Epithelial cell of proximal tubule (primary cell): ENCODE measurements at regions not wholly inside any gene's neighbourhood (a gene's known extent, or its start where the extent isn't known, plus 50 kb on each side); places are given as distances from the start of the nearest gene placed in this dataset.

Experiments used
- DNase-seq: peaks from one replicate; pipeline ENCODE4 v3.0.0-alpha.2; 2011; ENCODE audit warnings: low read depth
- H3K4me3 ChIP-seq: 2 replicates; pipeline ENCODE4 v1.5.1; 2011; ENCODE audit warnings: low read depth, mild to moderate bottlenecking, low read length
- TF ChIP-seq, protein P1 (sequence below): conservative IDR thresholded peaks from 2 replicates; pipeline ENCODE4 v1.5.1; 2012; ENCODE audit warnings: low read depth, mild to moderate bottlenecking, low read length

- TF ChIP-seq, protein P1, sequence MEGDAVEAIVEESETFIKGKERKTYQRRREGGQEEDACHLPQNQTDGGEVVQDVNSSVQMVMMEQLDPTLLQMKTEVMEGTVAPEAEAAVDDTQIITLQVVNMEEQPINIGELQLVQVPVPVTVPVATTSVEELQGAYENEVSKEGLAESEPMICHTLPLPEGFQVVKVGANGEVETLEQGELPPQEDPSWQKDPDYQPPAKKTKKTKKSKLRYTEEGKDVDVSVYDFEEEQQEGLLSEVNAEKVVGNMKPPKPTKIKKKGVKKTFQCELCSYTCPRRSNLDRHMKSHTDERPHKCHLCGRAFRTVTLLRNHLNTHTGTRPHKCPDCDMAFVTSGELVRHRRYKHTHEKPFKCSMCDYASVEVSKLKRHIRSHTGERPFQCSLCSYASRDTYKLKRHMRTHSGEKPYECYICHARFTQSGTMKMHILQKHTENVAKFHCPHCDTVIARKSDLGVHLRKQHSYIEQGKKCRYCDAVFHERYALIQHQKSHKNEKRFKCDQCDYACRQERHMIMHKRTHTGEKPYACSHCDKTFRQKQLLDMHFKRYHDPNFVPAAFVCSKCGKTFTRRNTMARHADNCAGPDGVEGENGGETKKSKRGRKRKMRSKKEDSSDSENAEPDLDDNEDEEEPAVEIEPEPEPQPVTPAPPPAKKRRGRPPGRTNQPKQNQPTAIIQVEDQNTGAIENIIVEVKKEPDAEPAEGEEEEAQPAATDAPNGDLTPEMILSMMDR = no peak
- no peak overlapping the region for H3K4me3 ChIP-seq
- DNase-seq = no peak
Observed at GRCh38 chr2:47236503-47237215, 60.3 kb upstream of the CALM2 start.

- TF ChIP-seq, protein P1 = no peak
- no peak for DNase-seq
- H3K4me3 ChIP-seq = no peak overlapping the region
Observed at GRCh38 chr2:47235132-47235531, 58.8 kb upstream of the CALM2 start.

DNA sequence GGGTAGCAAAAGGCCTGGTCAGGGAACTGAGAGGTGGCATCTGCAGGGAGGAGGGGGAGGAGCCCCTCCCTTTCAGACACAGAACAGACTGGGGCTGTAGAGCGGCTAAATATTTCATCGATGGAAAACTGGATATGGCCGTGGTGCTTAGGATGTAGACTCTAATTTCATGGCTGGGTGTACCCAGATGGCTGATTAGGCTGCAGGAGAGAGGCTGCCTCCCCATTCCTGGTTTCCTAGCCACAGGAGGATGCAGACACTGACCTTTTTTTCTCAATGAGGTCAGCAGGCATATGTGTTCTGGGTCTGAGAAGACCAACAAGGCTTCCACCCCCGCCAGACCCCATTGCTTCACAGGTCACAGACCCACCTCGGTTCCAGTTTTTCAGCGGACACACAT, 58.1 kb upstream of the CALM2 start:
- DNase-seq = no peak
- TF ChIP-seq, protein P1 = no peak
- no peak overlapping the region for H3K4me3 ChIP-seq

DNA sequence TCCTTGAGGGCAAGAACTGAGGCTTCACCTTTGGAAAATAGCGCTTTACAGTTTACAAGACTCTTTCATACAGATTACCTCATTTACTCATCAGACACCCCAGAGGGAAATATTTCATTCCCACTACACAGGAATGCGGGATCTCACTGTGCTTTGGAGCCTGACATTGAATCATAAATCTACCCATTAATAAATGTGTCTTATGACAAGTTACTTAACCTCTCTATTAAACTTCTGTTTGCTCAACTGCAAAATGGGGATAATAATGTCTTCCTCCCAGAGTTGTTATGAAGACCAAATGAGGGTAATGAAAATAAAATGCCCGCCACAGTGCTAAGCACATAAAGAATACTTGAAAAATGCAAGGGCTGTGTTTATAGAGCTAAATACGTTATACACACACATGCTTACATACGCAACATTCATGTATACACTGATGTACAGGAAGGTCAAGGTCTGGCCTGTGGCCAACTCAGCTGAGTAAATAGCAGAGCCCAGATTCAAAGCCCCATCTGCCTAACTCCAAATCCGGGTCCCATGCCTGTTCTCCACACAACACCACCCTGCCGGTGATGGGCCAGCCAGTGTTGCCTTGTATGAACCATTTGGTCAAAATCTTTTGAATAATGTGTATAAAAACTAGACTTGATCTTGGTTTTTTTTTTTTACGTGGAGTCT, 56.6 kb upstream of the CALM2 start:
- TF ChIP-seq, protein P1 = no peak
- no peak overlapping the region for H3K4me3 ChIP-seq
- DNase-seq = no peak

GRCh38 chr2:47230418-47230817, 54.1 kb upstream of the CALM2 start:
- TF ChIP-seq, protein P1 = no peak
- H3K4me3 ChIP-seq = no peak overlapping the region
- DNase-seq = no peak

DNA sequence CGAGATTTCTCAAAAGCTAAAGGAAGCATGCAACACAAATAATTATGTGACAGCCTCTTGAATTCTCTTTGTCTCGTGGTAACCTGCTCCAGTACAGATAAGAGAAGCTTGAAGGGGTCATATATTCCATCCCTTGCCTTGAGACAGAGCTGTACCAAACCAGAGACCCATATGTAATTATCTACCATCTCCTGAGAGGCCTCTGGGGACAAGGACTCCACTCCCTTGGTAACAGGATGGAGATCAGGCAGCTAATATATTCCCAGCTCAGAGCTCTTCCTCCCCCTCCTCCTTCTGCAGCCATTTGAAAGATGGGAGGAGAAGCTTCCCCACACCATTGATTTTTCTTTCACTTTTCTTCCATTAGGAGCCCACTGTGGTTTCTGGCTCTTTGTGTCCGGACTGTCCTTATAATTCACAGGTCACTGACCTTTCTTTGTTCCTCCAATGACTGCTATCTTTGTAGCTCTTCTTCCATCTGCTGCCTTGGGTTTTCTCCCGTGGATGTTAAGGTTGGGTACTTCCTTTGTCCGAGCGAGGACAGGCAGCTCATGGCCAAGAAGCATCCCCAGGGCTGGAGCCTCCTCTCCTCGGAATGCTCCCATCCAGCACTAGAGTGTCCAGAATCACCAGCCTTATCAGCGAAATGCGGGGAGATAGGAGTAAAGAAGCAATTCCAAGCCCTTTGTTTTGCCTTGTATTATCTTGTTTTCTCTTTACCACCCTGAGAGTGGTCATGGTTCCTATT, 51.4 kb upstream of the CALM2 start:
- DNase-seq = no peak
- H3K4me3 ChIP-seq = no peak overlapping the region
- TF ChIP-seq, protein P1 = no peak
